GM12878 (cell line): ENCODE measurements at regions not wholly inside any gene's neighbourhood (a gene's known extent, or its start where the extent isn't known, plus 50 kb on each side); places are given as distances from the start of the nearest gene placed in this dataset.
A peak's percentile ranks its signal among the peaks of the same experiment; 100 is the strongest.

Experiments used
- ATAC-seq: fragments of 200-7000 bp; cut with Tn5 transposase; 3 replicates; pipeline ENCODE4 v1.9.1; 2020; ENCODE audit warnings: mild to moderate bottlenecking, moderate library complexity
- BruUV-seq: library from RNA; stranded (reverse); fragments of 400-500 nt; replicated peaks from 2 replicates; lab custom pipeline; 2021; lab: Mats Ljungman, UMichigan
- CTCF ChIA-PET: fragments of 300-600 bp; sonication (Branson Sonifier 250); formaldehyde crosslinking; extraction: SDS; loops from one replicate; lab custom pipeline; 2021; ENCODE audit warnings: inconsistent platforms; lab: Yijun Ruan, JAX
- POLR2A ChIA-PET: fragments of 350-600 bp; formaldehyde crosslinking; extraction: SDS; loops from one replicate; lab custom pipeline; 2021; ENCODE audit warnings: inconsistent platforms; lab: Charles Lee
- RAD21 ChIA-PET: fragments of 300-600 bp; sonication (Branson Sonifier 250); formaldehyde crosslinking; loops from one replicate; lab custom pipeline; 2023; ENCODE audit warnings: antibody characterized with exemption; ENCODE audit not compliant: unreplicated experiment; lab: Charles Lee
- SMC1A ChIA-PET: fragments of 300-600 bp; sonication (Branson Sonifier 250); formaldehyde crosslinking; loops from one replicate; lab custom pipeline; 2023; ENCODE audit not compliant: unreplicated experiment, uncharacterized antibody; lab: Charles Lee
- DNase-seq: peaks from one replicate; pipeline ENCODE4 v3.0.0-alpha.2; 2011; ENCODE audit warnings: low read depth, low spot score
- FAIRE-seq: peaks from 3 replicates; lab custom pipeline; 2011; peaks lifted over from hg19 to GRCh38; lab: Jason Lieb, UNC
- H2AFZ ChIP-seq: 2 replicates; pipeline ENCODE4 v1.6.0; 2011; ENCODE audit warnings: low read depth, low read length, control low read depth; ENCODE audit not compliant: control insufficient read depth
- H3K27ac ChIP-seq: 2 replicates; pipeline ENCODE4 v1.5.1; 2011; ENCODE audit warnings: control low read depth; ENCODE audit not compliant: control insufficient read depth, insufficient read depth
- H3K27me3 ChIP-seq, 2 experiments: replicated peaks in 1 of 2; 2 replicates each; pipeline versions ENCODE4 v1.6.0 to v1.6.1; 2011; ENCODE audit warnings: low read length in 1 of 2; ENCODE audit not compliant: control insufficient read depth in 2 of 2, insufficient read depth in 2 of 2
- H3K36me3 ChIP-seq, 2 experiments: 2 replicates each; pipeline ENCODE4 v1.5.1; 2011; ENCODE audit warnings: low read length in 1 of 2; ENCODE audit not compliant: control insufficient read depth in 2 of 2, insufficient read depth in 2 of 2
- H3K4me1 ChIP-seq: 2 replicates; pipeline ENCODE4 v1.6.1; 2011; ENCODE audit warnings: mild to moderate bottlenecking, low read length, moderate library complexity, mixed read lengths; ENCODE audit not compliant: control insufficient read depth, insufficient read depth
- H3K4me2 ChIP-seq: 2 replicates; pipeline ENCODE4 v1.6.0; 2011; ENCODE audit warnings: control low read depth; ENCODE audit not compliant: control insufficient read depth, insufficient read depth
- H3K4me3 ChIP-seq: fragments of 200-600 bp; sonication (generic); 2 replicates; pipeline ENCODE4 v1.5.1; 2016
- H3K79me2 ChIP-seq: 2 replicates; pipeline ENCODE4 v1.6.0; 2011; ENCODE audit warnings: low read length; ENCODE audit not compliant: control insufficient read depth, insufficient read depth
- H3K9ac ChIP-seq: 2 replicates; pipeline ENCODE4 v1.8.0; 2011; ENCODE audit warnings: low read length, control low read depth, mixed read lengths; ENCODE audit not compliant: control insufficient read depth, insufficient read depth
- H3K9me3 ChIP-seq: replicated peaks from 3 replicates; pipeline ENCODE4 v1.5.1; 2011; ENCODE audit warnings: mild to moderate bottlenecking, low read length; ENCODE audit not compliant: control insufficient read depth, insufficient read depth
- H4K20me1 ChIP-seq: 2 replicates; pipeline ENCODE4 v1.6.0; 2011; ENCODE audit not compliant: control insufficient read depth, insufficient read depth
- ATF7 ChIP-seq: fragments of 450-650 bp; IDR thresholded peaks from 2 replicates; pipeline ENCODE4 v1.6.1; 2016; ENCODE audit warnings: low read depth, mild to moderate bottlenecking
- CBX5 ChIP-seq: sonication (generic); IDR thresholded peaks from 2 replicates; pipeline ENCODE4 v1.6.1; 2016; ENCODE audit warnings: low read depth, moderate library complexity, mild to moderate bottlenecking, inconsistent platforms
- CHD2 ChIP-seq: IDR thresholded peaks from 2 replicates; pipeline ENCODE4 v1.6.1; 2011; ENCODE audit warnings: low read depth, low read length, improper control_type of control experiment, borderline replicate concordance
- CHD4 ChIP-seq: fragments of 200-600 bp; sonication (generic); IDR thresholded peaks from 2 replicates; pipeline ENCODE4 v1.6.1; 2016; ENCODE audit warnings: mild to moderate bottlenecking
- CTCF ChIP-seq, 3 experiments: IDR thresholded peaks in 2 of 3; conservative IDR thresholded peaks in 1 of 3; 2 replicates each; pipeline ENCODE4 v1.5.1; 2011; ENCODE audit warnings: low read depth in 3 of 3, low read length in 3 of 3, mild to moderate bottlenecking in 3 of 3, control low read depth in 2 of 3, moderate library complexity in 2 of 3, inconsistent platforms in 1 of 3, mixed read lengths in 1 of 3; ENCODE audit not compliant: control insufficient read depth in 2 of 3, insufficient read depth in 1 of 3; ENCODE audit errors: extremely low read depth in 1 of 3
- HDAC6 ChIP-seq: fragments of 200-600 bp; sonication (generic); IDR thresholded peaks from one replicate; pipeline ENCODE4 v1.8.0; 2017; ENCODE audit warnings: antibody characterized with exemption; ENCODE audit not compliant: unreplicated experiment
- KLF5 ChIP-seq: fragments of 450-650 bp; IDR thresholded peaks from 2 replicates; pipeline ENCODE4 v1.6.1; 2014; ENCODE audit warnings: mild to moderate bottlenecking; ENCODE audit not compliant: partially characterized antibody
- NFYB ChIP-seq: IDR thresholded peaks from 2 replicates; pipeline ENCODE4 v1.6.1; 2011; ENCODE audit warnings: low read depth, mild to moderate bottlenecking, low read length, improper control_type of control experiment, moderate library complexity; ENCODE audit not compliant: insufficient read depth
- RAD21 ChIP-seq: IDR thresholded peaks from 2 replicates; pipeline ENCODE4 v1.6.1; 2011; ENCODE audit warnings: mild to moderate bottlenecking, low read depth, low read length, moderate library complexity; ENCODE audit not compliant: insufficient read depth
- RELB ChIP-seq: fragments of 450-650 bp; IDR thresholded peaks from 2 replicates; pipeline ENCODE4 v1.6.1; 2017; ENCODE audit warnings: low read depth, mild to moderate bottlenecking, moderate library complexity
- SMAD5 ChIP-seq: IDR thresholded peaks from 2 replicates; pipeline ENCODE4 v1.6.1; 2016; ENCODE audit warnings: antibody characterized with exemption, low read depth
- WRNIP1 ChIP-seq: IDR thresholded peaks from 2 replicates; pipeline ENCODE4 v1.6.1; 2011; ENCODE audit warnings: low read depth, low read length, improper control_type of control experiment, borderline replicate concordance
- ZNF592 ChIP-seq: fragments of 450-650 bp; IDR thresholded peaks from 2 replicates; pipeline ENCODE4 v1.6.1; 2017; ENCODE audit warnings: mild to moderate bottlenecking, moderate library complexity
- ZZZ3 ChIP-seq: IDR thresholded peaks from 2 replicates; pipeline ENCODE4 v1.6.1; 2011; ENCODE audit warnings: low read depth; ENCODE audit not compliant: control insufficient read depth, insufficient read length
- WGBS: methylation state at CpG from one replicate; pipeline ENCODE4 v1.1.6; 2016; ENCODE audit warnings: low lambda C conversion rate; ENCODE audit not compliant: insufficient replicate concordance, insufficient coverage; ENCODE audit errors: missing lambda C conversion rate; 5-methylcytosine and 5-hydroxymethylcytosine counted together
- in situ Hi-C: fragments of 300-500 bp; cut with MboI; formaldehyde crosslinking; loops from 9 replicates; pipeline ENCODE4 v1.14.3; 2018; ENCODE audit warnings: mixed read lengths
- intact Hi-C: fragments of 100-400 bp; cut with micrococcal nuclease; formaldehyde crosslinking; loops from one replicate; pipeline ENCODE4 v1.14.2; 2022; ENCODE audit not compliant: unreplicated experiment

- no peak for TF ChIP-seq NFYB
- no peak for TF ChIP-seq KLF5
- TF ChIP-seq CHD4: no peak
- no peak for TF ChIP-seq ZZZ3
- no peak for TF ChIP-seq HDAC6
- no peak for TF ChIP-seq ZNF592
- no peak for TF ChIP-seq WRNIP1
These were observed 161.3 kb upstream of the NPVF start (continued) for GRCh38 chr7:25389489-25390106.

- Histone ChIP-seq H3K4me3 (no peak overlapping the region), H3K4me1 (no peaks in the 10 kb centered on the region), H3K79me2 (no peaks in the 10 kb centered on the region), H3K4me2 (no peak overlapping the region), H3K36me3 (no peaks in the 10 kb centered on the region), H3K27me3 (peaks cover 0 to 3% of the 10 kb centered on the region in 2 experiments; a peak in 2 of 4 replicates), H3K27ac (no peak overlapping the region), H2AFZ (no peak overlapping the region), H3K9ac (no peak overlapping the region), H3K9me3 (no peaks in the 10 kb centered on the region), H4K20me1 (no peaks in the 10 kb centered on the region)
- RAD21 ChIA-PET: interaction anchor here (0.7 to 1.7 kb wide), 4 partner anchors 168 to 460 kb away, joined by 3 to 7 read pairs (median 5); no protein-coding TSS in a partner anchor
- no TSS peak for BruUV-seq
- in situ Hi-C loops (loop anchor here (25.0 kb wide), 1 partner anchor 171 kb away; no protein-coding TSS in a partner anchor), intact Hi-C loops (loop anchor here (1.0 kb wide), 1 partner anchor 175 kb away; no protein-coding TSS in a partner anchor)
- FAIRE-seq (no peak), DNase-seq (no peak), ATAC-seq (no peak)
- POLR2A ChIA-PET: no interaction called here
- SMC1A ChIA-PET: interaction anchor here (1.0 to 2.9 kb wide), 6 partner anchors 9 to 180 kb away, joined by 3 to 21 read pairs (median 3); no protein-coding TSS in a partner anchor
- CTCF ChIA-PET: interaction anchor here (0.7 to 4.2 kb wide), 12 partner anchors 9 to 460 kb away, joined by 3 to 35 read pairs (median 4); no protein-coding TSS in a partner anchor
- WGBS: 9% methylated on average over 5 of the region's 5 CpGs
- no peak for TF ChIP-seq CHD2
- TF ChIP-seq RELB: no peak
- TF ChIP-seq ATF7: no peak
- no peak for TF ChIP-seq HDAC6
- peak; percentile 60 for TF ChIP-seq RAD21
- peak in 2 of 3 experiments; percentile 21 to 35; a peak in 4 of 6 replicates for TF ChIP-seq CTCF (IDR thresholded peaks at IDR 0.05 in 2 of 3, conservative IDR thresholded peaks at IDR 0.05 in 1 of 3; ENCODE audit: control insufficient read depth in 2 of 3, extremely low read depth in 1 of 3, insufficient read depth in 1 of 3, low read depth in 3 of 3, low read length in 3 of 3)
- TF ChIP-seq CBX5: no peak
- no peak for TF ChIP-seq SMAD5
These were observed 163.1 kb upstream of the NPVF start for GRCh38 chr7:25391295-25391861.
